ENCODE measurements at regions not wholly inside any gene's neighbourhood (a gene's known extent, or its start where the extent isn't known, plus 50 kb on each side); places are given as distances from the start of the nearest gene placed in this dataset.

DNA sequence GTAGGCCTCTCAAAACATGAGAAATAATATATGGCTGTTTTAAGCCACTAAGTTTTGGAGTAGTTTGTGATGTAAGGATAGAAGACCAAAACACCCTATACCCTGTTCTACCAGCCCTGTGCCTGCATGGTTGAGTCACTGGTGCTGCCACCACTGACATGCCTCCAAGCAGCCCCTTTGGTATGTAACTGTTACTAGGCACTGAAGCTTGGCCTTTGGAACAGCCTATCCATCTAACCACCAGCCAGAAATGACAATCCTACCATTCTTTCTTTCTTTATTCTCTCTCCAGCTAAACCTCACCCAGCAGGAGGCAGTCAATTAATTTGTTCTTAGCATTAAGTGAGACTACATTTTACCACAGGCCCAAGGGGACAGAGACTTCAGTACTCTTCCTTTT, 240.3 kb downstream of the MSRB3 start:
- TF ChIP-seq, protein P1, sequence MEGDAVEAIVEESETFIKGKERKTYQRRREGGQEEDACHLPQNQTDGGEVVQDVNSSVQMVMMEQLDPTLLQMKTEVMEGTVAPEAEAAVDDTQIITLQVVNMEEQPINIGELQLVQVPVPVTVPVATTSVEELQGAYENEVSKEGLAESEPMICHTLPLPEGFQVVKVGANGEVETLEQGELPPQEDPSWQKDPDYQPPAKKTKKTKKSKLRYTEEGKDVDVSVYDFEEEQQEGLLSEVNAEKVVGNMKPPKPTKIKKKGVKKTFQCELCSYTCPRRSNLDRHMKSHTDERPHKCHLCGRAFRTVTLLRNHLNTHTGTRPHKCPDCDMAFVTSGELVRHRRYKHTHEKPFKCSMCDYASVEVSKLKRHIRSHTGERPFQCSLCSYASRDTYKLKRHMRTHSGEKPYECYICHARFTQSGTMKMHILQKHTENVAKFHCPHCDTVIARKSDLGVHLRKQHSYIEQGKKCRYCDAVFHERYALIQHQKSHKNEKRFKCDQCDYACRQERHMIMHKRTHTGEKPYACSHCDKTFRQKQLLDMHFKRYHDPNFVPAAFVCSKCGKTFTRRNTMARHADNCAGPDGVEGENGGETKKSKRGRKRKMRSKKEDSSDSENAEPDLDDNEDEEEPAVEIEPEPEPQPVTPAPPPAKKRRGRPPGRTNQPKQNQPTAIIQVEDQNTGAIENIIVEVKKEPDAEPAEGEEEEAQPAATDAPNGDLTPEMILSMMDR (IDR thresholded peaks at IDR 0.05): no peak
- TF ChIP-seq POLR2A (IDR thresholded peaks at IDR 0.05): no peak
